Endodermal cell (in vitro differentiated cells): ENCODE measurements at regions not wholly inside any gene's neighbourhood (a gene's known extent, or its start where the extent isn't known, plus 50 kb on each side); places are given as distances from the start of the nearest gene placed in this dataset.

ENCODE experiments used
- DNase-seq: peaks from one replicate; pipeline ENCODE4 v3.0.0-alpha.2; 2017
- H3K27ac ChIP-seq: 2 replicates; pipeline ENCODE4 v1.5.1; 2013; ENCODE audit warnings: mild to moderate bottlenecking, low read depth, low read length, moderate library complexity
- H3K27me3 ChIP-seq: 2 replicates; pipeline ENCODE4 v1.6.1; 2013; ENCODE audit warnings: mild to moderate bottlenecking, low read length, moderate library complexity; ENCODE audit not compliant: insufficient read depth, control insufficient read depth, poor library complexity, severe bottlenecking
- H3K36me3 ChIP-seq: 2 replicates; pipeline ENCODE4 v1.7.0; 2013; ENCODE audit warnings: mild to moderate bottlenecking, low read length, moderate library complexity; ENCODE audit not compliant: control insufficient read depth, insufficient read depth
- H3K4me1 ChIP-seq: one replicate; pipeline ENCODE4 v1.7.0; 2013; ENCODE audit warnings: low read length; ENCODE audit not compliant: control insufficient read depth, insufficient read depth
- H3K4me3 ChIP-seq: 2 replicates; pipeline ENCODE4 v1.5.1; 2013; ENCODE audit warnings: mild to moderate bottlenecking, low read length, moderate library complexity
- H3K9ac ChIP-seq: 2 replicates; pipeline ENCODE4 v1.6.1; 2013; ENCODE audit warnings: mild to moderate bottlenecking, low read length, moderate library complexity; ENCODE audit not compliant: poor library complexity, severe bottlenecking; ENCODE audit errors: extremely low read depth
- H3K9me3 ChIP-seq: 2 replicates; pipeline ENCODE4 v1.6.1; 2013; ENCODE audit warnings: mild to moderate bottlenecking, low read length, moderate library complexity; ENCODE audit not compliant: control insufficient read depth
- H3K27ac Mint-ChIP-seq: 2 replicates; pipeline ENCODE4 v1.8.0; 2020; ENCODE audit warnings: mixed read lengths
- H3K27me3 Mint-ChIP-seq: 2 replicates; pipeline ENCODE4 v1.8.0; 2021; ENCODE audit warnings: mild to moderate bottlenecking, mixed read lengths; ENCODE audit not compliant: insufficient read depth
- H3K36me3 Mint-ChIP-seq: 2 replicates; pipeline ENCODE4 v1.8.0; 2020; ENCODE audit warnings: low read depth, mixed read lengths
- H3K4me1 Mint-ChIP-seq: 2 replicates; pipeline ENCODE4 v1.8.0; 2020; ENCODE audit warnings: mixed read lengths
- H3K4me3 Mint-ChIP-seq: 2 replicates; pipeline ENCODE4 v1.8.0; 2020; ENCODE audit warnings: mild to moderate bottlenecking, moderate library complexity, mixed read lengths
- H3K9me3 Mint-ChIP-seq: 2 replicates; pipeline ENCODE4 v1.8.0; 2020; ENCODE audit warnings: mild to moderate bottlenecking, mixed read lengths
- CTCF ChIP-seq: fragments of 200-600 bp; sonication (generic); conservative IDR thresholded peaks from 2 replicates; pipeline ENCODE4 v1.5.0; 2021; ENCODE audit warnings: antibody characterized with exemption, mild to moderate bottlenecking
- WGBS, 2 experiments: methylation state at CpG; one replicate each; pipeline versions ENCODE4 v1.1.5 to v1.1.7; 2013; ENCODE audit warnings: missing lambda C conversion rate in 2 of 2, mixed read lengths in 1 of 2; ENCODE audit not compliant: insufficient coverage in 1 of 2, insufficient read length in 1 of 2; 5-methylcytosine and 5-hydroxymethylcytosine counted together

GRCh38 chr2:238750212-238750904 is 97.5 kb upstream of the TWIST2 start:
- H3K4me1 Mint-ChIP-seq = no peaks in the 10 kb centered on the region

GRCh38 chr2:238754259-238754658 is 93.6 kb upstream of the TWIST2 start:
- DNase-seq = peak; percentile 65
- H3K4me1 ChIP-seq = no peaks in the 10 kb centered on the region

More at GRCh38 chr2:238750212-238750904, 97.5 kb upstream of the TWIST2 start:
- no peak for TF ChIP-seq CTCF
- no peak overlapping the region for H3K27ac ChIP-seq
- no peaks in the 10 kb centered on the region for H3K36me3 Mint-ChIP-seq
- H3K4me3 Mint-ChIP-seq = no peak overlapping the region
- 96 to 100% methylated on average over 1 to 3 of the region's 3 CpGs for WGBS, 2 experiments
- H3K4me1 ChIP-seq = no peaks in the 10 kb centered on the region
- peaks cover 3% of the 10 kb centered on the region for H3K9me3 Mint-ChIP-seq
- no peaks in the 10 kb centered on the region for H3K27me3 ChIP-seq
- no peak overlapping the region for H3K27ac Mint-ChIP-seq
- H3K4me3 ChIP-seq = no peak overlapping the region
- peaks cover 19% of the 10 kb centered on the region for H3K27me3 Mint-ChIP-seq
- DNase-seq = no peak
- H3K9ac ChIP-seq = no peak overlapping the region
- no peaks in the 10 kb centered on the region for H3K36me3 ChIP-seq
- no peaks in the 10 kb centered on the region for H3K9me3 ChIP-seq

GRCh38 chr2:238761868-238762267 is 86.0 kb upstream of the TWIST2 start:
- Mint-ChIP-seq H3K27me3 (peaks cover 14% of the 10 kb centered on the region), H3K4me1 (no peaks in the 10 kb centered on the region), H3K9me3 (no peaks in the 10 kb centered on the region), H3K36me3 (no peaks in the 10 kb centered on the region), H3K27ac (no peak overlapping the region), H3K4me3 (no peak overlapping the region)
- peak; percentile 84 for DNase-seq
- TF ChIP-seq CTCF = no peak
- H3K9me3 ChIP-seq = no peaks in the 10 kb centered on the region
- H3K4me1 ChIP-seq = no peaks in the 10 kb centered on the region
- no peak overlapping the region for H3K9ac ChIP-seq
- no peak overlapping the region for H3K4me3 ChIP-seq
- H3K36me3 ChIP-seq = no peaks in the 10 kb centered on the region
- 21 to 23% methylated on average over 3 to 7 of the region's 7 CpGs for WGBS, 2 experiments
- H3K27me3 ChIP-seq = peaks cover 14% of the 10 kb centered on the region
- H3K27ac ChIP-seq = no peak overlapping the region

More at GRCh38 chr2:238754259-238754658, 93.6 kb upstream of the TWIST2 start:
- Histone ChIP-seq H3K27me3 (peaks cover 6% of the 10 kb centered on the region), H3K27ac (no peak overlapping the region), H3K9me3 (no peaks in the 10 kb centered on the region), H3K9ac (no peak overlapping the region), H3K4me3 (no peak overlapping the region), H3K36me3 (no peaks in the 10 kb centered on the region)
- WGBS, 2 experiments = 82 to 83% methylated on average over 7 to 8 of the region's 8 CpGs
- peaks cover 11% of the 10 kb centered on the region for H3K27me3 Mint-ChIP-seq
- peaks cover 3% of the 10 kb centered on the region for H3K9me3 Mint-ChIP-seq
- peak; percentile 63 for TF ChIP-seq CTCF
- H3K36me3 Mint-ChIP-seq = no peaks in the 10 kb centered on the region
- no peaks in the 10 kb centered on the region for H3K4me1 Mint-ChIP-seq
- no peak overlapping the region for H3K27ac Mint-ChIP-seq
- H3K4me3 Mint-ChIP-seq = no peak overlapping the region
